Gastroesophageal sphincter (tissue), 4 donors: ENCODE measurements at regions not wholly inside any gene's neighbourhood (a gene's known extent, or its start where the extent isn't known, plus 50 kb on each side); places are given as distances from the start of the nearest gene placed in this dataset.

Source experiments
- ATAC-seq: fragments of 150-250 bp; one replicate; pipeline ENCODE4 v1.9.1; 2016; ENCODE audit warnings: mild to moderate bottlenecking, moderate library complexity
- H3K27ac ChIP-seq, 4 donors: fragments of 200-600 bp; sonication (generic) in 3 of 4; 1 replicate in 3 of 4; 2 replicates in 1 of 4; pipeline ENCODE4 v1.5.1; 2016 to 2019
- H3K27me3 ChIP-seq: fragments of 200-600 bp; sonication (generic); one replicate; pipeline ENCODE4 v1.5.1; 2019
- H3K36me3 ChIP-seq, 2 donors: fragments of 200-600 bp; sonication (generic); one replicate each; pipeline ENCODE4 v1.5.1; 2019; ENCODE audit warnings: control low read depth in 1 of 2
- H3K4me1 ChIP-seq, 3 donors: fragments of 200-600 bp; sonication (generic); 1 replicate in 2 of 3; 2 replicates in 1 of 3; pipeline ENCODE4 v1.5.1; 2016 to 2019; ENCODE audit warnings: control low read depth in 2 of 3
- H3K4me3 ChIP-seq, 2 donors: fragments of 200-600 bp; sonication (generic); one replicate each; pipeline ENCODE4 v1.5.1; 2019; ENCODE audit warnings: mild to moderate bottlenecking in 1 of 2, moderate library complexity in 1 of 2
- H3K9me3 ChIP-seq, 3 donors: fragments of 200-600 bp; sonication (generic); one replicate each; pipeline ENCODE4 v1.5.1; 2017 to 2019; ENCODE audit warnings: control low read depth in 2 of 3
- CTCF ChIP-seq, 4 experiments: fragments of 200-600 bp in 2 of 4; fragments of 450-650 bp in 2 of 4; sonication (generic) in 1 of 4; IDR thresholded peaks; one replicate each; pipeline ENCODE4 v1.5.1; 2017 to 2019; ENCODE audit warnings: antibody characterized with exemption in 4 of 4, mild to moderate bottlenecking in 2 of 4, moderate library complexity in 2 of 4
- EP300 ChIP-seq: sonication (generic); formaldehyde crosslinking; IDR thresholded peaks from one replicate; pipeline ENCODE4 v1.6.1; 2017; ENCODE audit warnings: antibody characterized with exemption, mild to moderate bottlenecking
- POLR2A ChIP-seq, 2 donors: fragments of 450-650 bp; IDR thresholded peaks; one replicate each; pipeline ENCODE4 v1.6.1; 2017; ENCODE audit warnings: antibody characterized with exemption in 2 of 2, mild to moderate bottlenecking in 2 of 2, moderate library complexity in 1 of 2
- POLR2AphosphoS5 ChIP-seq: sonication (generic); formaldehyde crosslinking; IDR thresholded peaks from one replicate; pipeline ENCODE4 v1.6.1; 2017; ENCODE audit warnings: antibody characterized with exemption
- WGBS, 2 donors: methylation state at CpG; one replicate each; pipeline ENCODE4 v1.1.5; 2018; ENCODE audit warnings: low coverage in 1 of 2; 5-methylcytosine and 5-hydroxymethylcytosine counted together

GRCh38 chr2:120887320-120887697 is 151.6 kb downstream of the GLI2 start:
- no peak for ATAC-seq
- no peak for TF ChIP-seq POLR2AphosphoS5
- no peak for TF ChIP-seq CTCF (IDR thresholded peaks at IDR 0.05)
- no peak for TF ChIP-seq POLR2A (IDR thresholded peaks at IDR 0.05)
- TF ChIP-seq EP300, result no peak
- Histone ChIP-seq H3K27ac (no peak overlapping the region), H3K27me3 (no peaks in the 10 kb centered on the region), H3K4me1 (peaks cover 0 to 6% (median 3%) of the 10 kb centered on the region in 3 donors), H3K36me3 (peaks cover 0 to 9% of the 10 kb centered on the region in 2 donors), H3K4me3 (no peak overlapping the region), H3K9me3 (no peaks in the 10 kb centered on the region)
- 81 to 90% methylated on average over 2 to 3 of the region's 11 CpGs for WGBS, 2 donors

DNA sequence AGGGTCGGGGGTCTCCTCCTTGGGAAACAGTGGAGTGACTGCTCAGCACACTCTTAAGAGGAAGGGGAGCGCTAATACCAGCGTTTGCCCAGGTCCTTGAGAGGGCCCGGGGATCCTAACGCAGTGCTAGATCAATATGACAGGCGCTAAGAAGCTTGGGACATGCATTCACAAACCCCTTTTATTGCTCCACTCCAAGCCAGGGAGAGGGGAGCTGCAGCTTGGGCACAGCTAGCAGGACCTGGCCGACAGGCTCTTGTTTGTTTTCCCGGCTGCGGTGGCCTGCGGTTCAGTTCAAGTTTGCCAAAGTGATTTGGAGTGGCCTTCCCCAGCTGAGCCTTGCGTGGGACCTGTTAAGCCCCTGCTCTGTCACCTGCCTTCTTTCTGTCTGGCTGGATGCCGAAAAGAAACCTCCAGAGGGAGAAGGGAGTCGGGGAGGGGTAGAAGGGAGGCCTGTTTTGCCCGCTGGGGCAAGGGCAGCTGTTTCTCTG is 152.1 kb downstream of the GLI2 start:
- Histone ChIP-seq H3K4me3 (no peak overlapping the region), H3K9me3 (no peaks in the 10 kb centered on the region), H3K36me3 (peaks cover 0 to 10% of the 10 kb centered on the region in 2 donors), H3K4me1 (peaks cover 0 to 4% (median 0%) of the 10 kb centered on the region in 3 donors), H3K27ac (no peak overlapping the region), H3K27me3 (no peaks in the 10 kb centered on the region)
- no peak for ATAC-seq
- TF ChIP-seq POLR2AphosphoS5 (no peak), CTCF (IDR thresholded peaks at IDR 0.05) (no peak), POLR2A (IDR thresholded peaks at IDR 0.05) (no peak), EP300 (no peak)
- WGBS, 2 donors, result 86 to 89% methylated on average over 6 to 9 of the region's 14 CpGs

DNA sequence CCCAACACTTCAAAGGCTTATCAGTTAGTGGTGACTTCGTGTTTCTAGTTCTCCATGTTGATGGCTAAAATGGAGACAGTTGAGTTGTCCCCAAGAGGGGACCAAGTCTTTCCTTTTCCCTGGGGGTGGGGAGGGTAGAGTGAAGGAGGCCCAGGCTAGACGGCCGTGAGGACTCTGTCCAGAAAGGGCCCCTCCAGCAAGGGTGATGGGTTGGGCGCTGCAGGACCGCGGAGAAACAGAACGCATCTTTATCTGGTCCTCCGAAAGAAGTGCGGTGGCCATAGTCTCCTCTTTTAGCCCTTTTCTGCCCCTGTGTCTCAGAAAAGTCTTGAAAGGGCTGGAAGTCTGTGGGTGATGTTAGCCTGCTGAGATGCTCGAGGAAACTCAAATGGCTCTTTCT is 153.2 kb downstream of the GLI2 start:
- ATAC-seq, result no peak
- Histone ChIP-seq H3K4me3 (no peak overlapping the region), H3K36me3 (peaks cover 0 to 10% of the 10 kb centered on the region in 2 donors), H3K27ac (no peak overlapping the region), H3K27me3 (no peaks in the 10 kb centered on the region), H3K9me3 (no peaks in the 10 kb centered on the region), H3K4me1 (peaks cover 0 to 14% (median 3%) of the 10 kb centered on the region in 3 donors)
- WGBS, 2 donors, result 92% methylated on average over 10 of the region's 10 CpGs; no CpG with 5 or more reads in 1 of the 2 donors
- no peak for TF ChIP-seq EP300

DNA sequence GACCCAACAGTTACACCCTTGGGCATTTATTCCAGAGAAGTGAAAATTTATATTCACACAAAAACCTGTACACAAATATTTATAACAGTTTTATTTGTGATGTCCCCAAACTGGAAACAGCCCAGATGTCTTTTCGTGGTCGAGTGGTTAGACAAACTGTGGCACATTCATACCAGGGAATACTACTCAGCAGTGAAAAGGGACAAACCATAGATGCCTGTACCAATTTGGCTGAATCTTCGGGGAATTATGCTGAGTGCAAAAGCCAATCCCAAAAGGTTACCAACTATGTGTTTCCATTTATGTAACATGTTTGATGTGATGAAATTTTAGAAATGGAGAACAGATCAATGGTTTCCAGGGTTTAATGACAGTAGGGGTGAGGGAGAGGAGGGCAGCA is 154.3 kb downstream of the GLI2 start:
- no peaks in the 10 kb centered on the region for H3K9me3 ChIP-seq
- TF ChIP-seq EP300, result no peak
- TF ChIP-seq POLR2A (IDR thresholded peaks at IDR 0.05), result no peak
- TF ChIP-seq POLR2AphosphoS5, result no peak
- TF ChIP-seq CTCF (IDR thresholded peaks at IDR 0.05), result no peak
- H3K4me3 ChIP-seq, result no peak overlapping the region
- peaks cover 0 to 20% (median 3%) of the 10 kb centered on the region in 3 donors for H3K4me1 ChIP-seq
- H3K36me3 ChIP-seq, result peaks cover 0 to 10% of the 10 kb centered on the region in 2 donors
- H3K27ac ChIP-seq, result no peak overlapping the region
- no peak for ATAC-seq
- WGBS, 2 donors, result 97 to 100% methylated on average over 1 to 3 of the region's 3 CpGs
- no peaks in the 10 kb centered on the region for H3K27me3 ChIP-seq

DNA sequence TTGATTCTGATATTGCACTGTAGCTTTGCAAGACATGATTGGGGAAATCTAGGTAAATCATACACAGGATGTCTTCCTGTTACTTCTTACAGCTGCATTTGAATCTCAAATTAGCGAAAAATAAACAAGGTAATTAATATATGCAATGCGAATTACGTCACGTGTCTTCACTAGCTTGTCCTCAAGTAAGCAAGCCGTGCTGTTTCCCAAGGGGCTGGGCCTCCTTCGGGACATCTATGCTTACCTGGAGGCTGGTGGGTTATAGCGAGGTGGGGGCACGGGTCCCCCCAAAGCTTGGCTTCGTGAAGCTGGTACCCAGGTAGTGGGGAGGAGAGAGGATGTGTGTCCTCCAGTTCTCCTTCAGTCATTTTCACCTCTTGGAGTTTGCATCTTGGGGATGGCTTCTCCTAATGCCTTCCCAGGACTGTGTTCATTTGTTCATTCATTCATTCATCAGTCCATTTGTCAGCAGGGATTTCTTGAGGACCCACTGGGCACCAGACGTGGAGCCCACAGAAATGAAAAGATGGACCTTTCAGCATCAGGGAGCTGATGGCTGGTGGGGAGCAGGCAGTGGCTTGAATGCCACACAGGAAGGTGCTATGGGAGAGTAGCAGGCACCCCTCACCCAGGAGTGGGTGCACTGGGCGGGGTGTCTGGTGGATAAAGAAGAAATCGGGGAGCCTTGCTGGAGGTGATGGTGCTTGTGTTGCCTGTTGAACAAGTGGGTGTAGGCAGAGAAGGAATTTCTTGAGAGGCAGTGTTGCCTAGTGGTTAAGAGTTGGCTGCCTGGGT is 155.1 kb downstream of the GLI2 start:
- Histone ChIP-seq H3K27ac (no peak overlapping the region), H3K9me3 (no peaks in the 10 kb centered on the region), H3K4me3 (no peak overlapping the region), H3K36me3 (peaks cover 0 to 10% of the 10 kb centered on the region in 2 donors), H3K4me1 (peaks cover 0 to 20% (median 3%) of the 10 kb centered on the region in 3 donors), H3K27me3 (no peaks in the 10 kb centered on the region)
- WGBS, 2 donors, result 82 to 89% methylated on average over 8 of the region's 12 CpGs
- TF ChIP-seq POLR2AphosphoS5 (no peak), POLR2A (IDR thresholded peaks at IDR 0.05) (no peak), CTCF (IDR thresholded peaks at IDR 0.05) (no peak), EP300 (no peak)
- ATAC-seq, result no peak
